ENCODE measurements at regions not wholly inside any gene's neighbourhood (a gene's known extent, or its start where the extent isn't known, plus 50 kb on each side); places are given as distances from the start of the nearest gene placed in this dataset.

- TF ChIP-seq CTCF (IDR thresholded peaks at IDR 0.05) (no peak), POLR2A (IDR thresholded peaks at IDR 0.05) (no peak), EP300 (IDR thresholded peaks at IDR 0.05) (no peak)
These were observed 188.8 kb downstream of the TTLL7 start for GRCh38 chr1:83810144-83810543.

Data from suprapubic skin (tissue), 3 donors.